Kidney (tissue), 13 donors: ENCODE measurements at regions not wholly inside any gene's neighbourhood (a gene's known extent, or its start where the extent isn't known, plus 50 kb on each side); places are given as distances from the start of the nearest gene placed in this dataset.
A peak's percentile ranks its signal among the peaks of the same experiment; 100 is the strongest.
"Not testable (repeated sequence)": the region's sequence is repeated elsewhere in the genome, so short reads cannot be mapped to it uniquely, and the experiment has no call there.

Experiments used
- DNase-seq, 5 donors: peaks; one replicate each; pipeline ENCODE4 v3.0.0-alpha.2; 2013 to 2020
- FAIRE-seq: peaks from 2 replicates; lab custom pipeline; 2012; peaks lifted over from hg19 to GRCh38; lab: Jason Lieb, UNC
- H3K27ac ChIP-seq, 2 donors: one replicate each; pipeline ENCODE4 v1.7.0; 2013; ENCODE audit warnings: low read depth in 2 of 2, low read length in 2 of 2, inconsistent platforms in 1 of 2
- H3K27me3 ChIP-seq: one replicate; pipeline ENCODE4 v1.7.1; 2013; ENCODE audit warnings: low read length, inconsistent platforms; ENCODE audit not compliant: control insufficient read depth, insufficient read depth
- H3K36me3 ChIP-seq, 3 donors: one replicate each; pipeline versions ENCODE4 v1.7.0 to v1.7.1; 2013; ENCODE audit warnings: low read length in 3 of 3, control low read depth in 1 of 3, inconsistent platforms in 1 of 3; ENCODE audit not compliant: insufficient read depth in 3 of 3, control insufficient read depth in 2 of 3
- H3K4me1 ChIP-seq, 3 donors: one replicate each; pipeline versions ENCODE4 v1.7.0 to v1.7.1; 2013; ENCODE audit warnings: low read length in 3 of 3, inconsistent platforms in 1 of 3, low read depth in 1 of 3; ENCODE audit not compliant: control insufficient read depth in 2 of 3, insufficient read depth in 2 of 3
- H3K4me3 ChIP-seq, 3 donors: one replicate each; pipeline versions ENCODE4 v1.7.0 to v1.8.1; 2013; ENCODE audit warnings: low read length in 3 of 3, control low read depth in 1 of 3, inconsistent platforms in 1 of 3
- H3K9ac ChIP-seq, 3 donors: one replicate each; pipeline versions ENCODE4 v1.7.0 to v1.7.1; 2013; ENCODE audit warnings: low read length in 3 of 3, control low read depth in 1 of 3, inconsistent platforms in 1 of 3
- H3K9me3 ChIP-seq, 3 donors: one replicate each; pipeline versions ENCODE4 v1.7.0 to v1.7.1; 2013; ENCODE audit warnings: low read length in 3 of 3, control low read depth in 1 of 3, inconsistent platforms in 1 of 3; ENCODE audit not compliant: control insufficient read depth in 2 of 3, insufficient read depth in 1 of 3
- CTCF ChIP-seq: IDR thresholded peaks from 3 replicates; pipeline ENCODE4 v1.5.1; 2012; ENCODE audit warnings: mild to moderate bottlenecking, moderate library complexity, borderline replicate concordance; ENCODE audit not compliant: insufficient read depth; ENCODE audit errors: extremely low read depth
- intact Hi-C: fragments of 100-400 bp; cut with DNase I; formaldehyde crosslinking; loops from one replicate; pipeline ENCODE4 v1.11.1; 2022
- donor health status: control.
- donor health status: control.
- donor health status: control.
- donor health status: control.
- donor health status: control.
- donor health status: DM: yes; HTN: yes; CAD: no.
- donor health status: Normal renal cell carcinoma (clear cell type).

GRCh38 chr9:24009322-24009721, 183.3 kb upstream of the ELAVL2 start:
- no peaks in the 10 kb centered on the region for H3K4me1 ChIP-seq
- H3K9ac ChIP-seq = no peak overlapping the region
- TF ChIP-seq CTCF = no peak
- FAIRE-seq = no peak
- H3K4me3 ChIP-seq = no peak overlapping the region
- intact Hi-C loops = no loop called here
- H3K9me3 ChIP-seq = no peaks in the 10 kb centered on the region
- no peak for DNase-seq
- no peaks in the 10 kb centered on the region for H3K27me3 ChIP-seq
- no peak overlapping the region for H3K27ac ChIP-seq
- no peaks in the 10 kb centered on the region for H3K36me3 ChIP-seq

GRCh38 chr9:24007185-24007584, 181.1 kb upstream of the ELAVL2 start:
- DNase-seq (peak in 1 of 5 donors; percentile 23), FAIRE-seq (no peak)
- intact Hi-C loops = no loop called here
- H3K27ac ChIP-seq = no peak overlapping the region
- no peaks in the 10 kb centered on the region for H3K36me3 ChIP-seq
- no peak overlapping the region for H3K4me3 ChIP-seq
- H3K4me1 ChIP-seq = no peaks in the 10 kb centered on the region
- H3K9ac ChIP-seq = no peak overlapping the region
- H3K9me3 ChIP-seq = no peaks in the 10 kb centered on the region
- H3K27me3 ChIP-seq = no peaks in the 10 kb centered on the region
- no peak for TF ChIP-seq CTCF

- H3K27ac ChIP-seq, intact Hi-C loops, H3K4me3 ChIP-seq, H3K9me3 ChIP-seq, FAIRE-seq, H3K4me1 ChIP-seq, H3K9ac ChIP-seq, H3K36me3 ChIP-seq, H3K27me3 ChIP-seq: not testable (repeated sequence)
- peak in 1 of 5 donors; percentile 66 for DNase-seq
These were observed 165.8 kb upstream of the ELAVL2 start for GRCh38 chr9:23991874-23992273.

GRCh38 chr9:23979491-23979890, 153.5 kb upstream of the ELAVL2 start:
- FAIRE-seq (no peak), DNase-seq (no peak)
- H3K36me3 ChIP-seq = no peaks in the 10 kb centered on the region
- H3K27ac ChIP-seq = no peak overlapping the region
- no peak overlapping the region for H3K9ac ChIP-seq
- no peak overlapping the region for H3K4me3 ChIP-seq
- no peaks in the 10 kb centered on the region for H3K9me3 ChIP-seq
- intact Hi-C loops = loop anchor here (10.0 kb wide), 1 partner anchor 55 kb away; no protein-coding TSS in a partner anchor
- TF ChIP-seq CTCF = no peak
- H3K4me1 ChIP-seq = no peaks in the 10 kb centered on the region
- no peaks in the 10 kb centered on the region for H3K27me3 ChIP-seq
